Uterus (tissue), 2 donors: ENCODE measurements at regions not wholly inside any gene's neighbourhood (a gene's known extent, or its start where the extent isn't known, plus 50 kb on each side); places are given as distances from the start of the nearest gene placed in this dataset.

ENCODE experiments used
- POLR2A ChIP-seq, 2 donors: fragments of 450-650 bp; IDR thresholded peaks; one replicate each; pipeline ENCODE4 v1.6.1; 2016; ENCODE audit warnings: antibody characterized with exemption in 2 of 2, mild to moderate bottlenecking in 1 of 2, moderate library complexity in 1 of 2
- TF ChIP-seq, protein P1 (sequence below), 4 experiments: fragments of 200-600 bp in 2 of 4; fragments of 450-650 bp in 2 of 4; sonication (generic) in 2 of 4; IDR thresholded peaks; one replicate each; pipeline ENCODE4 v1.5.1; 2016 to 2019; ENCODE audit warnings: antibody characterized with exemption in 4 of 4, mild to moderate bottlenecking in 2 of 4, moderate library complexity in 1 of 4

DNA sequence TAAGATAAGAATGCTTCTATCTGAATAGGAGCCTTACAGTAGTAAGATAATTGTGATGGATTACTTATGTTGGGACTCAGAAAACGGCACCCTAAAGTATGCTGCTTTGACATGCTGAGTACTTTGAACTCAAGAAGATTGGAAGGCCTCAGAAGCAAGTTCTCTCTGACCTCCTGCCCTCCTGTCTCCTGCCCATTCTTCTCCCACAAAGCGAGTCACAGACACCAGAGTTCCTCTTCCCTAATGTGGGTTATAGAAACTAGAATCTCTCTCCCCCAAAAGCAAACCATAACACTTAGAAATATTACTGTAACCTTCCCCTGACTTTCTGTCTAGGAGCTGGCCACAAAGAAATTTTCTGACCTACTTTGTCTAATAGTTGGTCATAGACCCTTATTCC is 76.5 kb downstream of the DDIT4L start:
- TF ChIP-seq, protein P1, sequence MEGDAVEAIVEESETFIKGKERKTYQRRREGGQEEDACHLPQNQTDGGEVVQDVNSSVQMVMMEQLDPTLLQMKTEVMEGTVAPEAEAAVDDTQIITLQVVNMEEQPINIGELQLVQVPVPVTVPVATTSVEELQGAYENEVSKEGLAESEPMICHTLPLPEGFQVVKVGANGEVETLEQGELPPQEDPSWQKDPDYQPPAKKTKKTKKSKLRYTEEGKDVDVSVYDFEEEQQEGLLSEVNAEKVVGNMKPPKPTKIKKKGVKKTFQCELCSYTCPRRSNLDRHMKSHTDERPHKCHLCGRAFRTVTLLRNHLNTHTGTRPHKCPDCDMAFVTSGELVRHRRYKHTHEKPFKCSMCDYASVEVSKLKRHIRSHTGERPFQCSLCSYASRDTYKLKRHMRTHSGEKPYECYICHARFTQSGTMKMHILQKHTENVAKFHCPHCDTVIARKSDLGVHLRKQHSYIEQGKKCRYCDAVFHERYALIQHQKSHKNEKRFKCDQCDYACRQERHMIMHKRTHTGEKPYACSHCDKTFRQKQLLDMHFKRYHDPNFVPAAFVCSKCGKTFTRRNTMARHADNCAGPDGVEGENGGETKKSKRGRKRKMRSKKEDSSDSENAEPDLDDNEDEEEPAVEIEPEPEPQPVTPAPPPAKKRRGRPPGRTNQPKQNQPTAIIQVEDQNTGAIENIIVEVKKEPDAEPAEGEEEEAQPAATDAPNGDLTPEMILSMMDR (IDR thresholded peaks at IDR 0.05), result no peak
- TF ChIP-seq POLR2A (IDR thresholded peaks at IDR 0.05), result no peak
